ENCODE measurements at regions not wholly inside any gene's neighbourhood (a gene's known extent, or its start where the extent isn't known, plus 50 kb on each side); places are given as distances from the start of the nearest gene placed in this dataset.

DNA sequence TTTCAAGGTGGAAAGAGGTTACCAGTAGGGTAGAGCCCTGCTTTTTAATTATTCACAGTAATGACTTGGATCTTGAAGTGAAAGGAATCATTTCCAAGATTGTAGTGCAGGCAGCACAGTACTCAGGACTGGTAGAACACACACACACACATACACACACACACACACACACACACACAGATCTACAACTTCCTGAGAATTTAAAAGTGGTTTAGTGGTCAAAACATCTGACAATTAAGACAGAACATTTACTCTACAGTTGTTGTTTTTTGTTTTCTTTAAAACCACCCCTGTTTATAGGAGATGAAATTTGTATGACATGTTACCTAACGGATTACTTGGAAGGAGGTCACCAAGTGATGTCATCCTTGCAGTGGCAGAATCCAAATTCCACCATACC, 146.7 kb upstream of the VRK2 start (continued):
- TF ChIP-seq, protein P1, sequence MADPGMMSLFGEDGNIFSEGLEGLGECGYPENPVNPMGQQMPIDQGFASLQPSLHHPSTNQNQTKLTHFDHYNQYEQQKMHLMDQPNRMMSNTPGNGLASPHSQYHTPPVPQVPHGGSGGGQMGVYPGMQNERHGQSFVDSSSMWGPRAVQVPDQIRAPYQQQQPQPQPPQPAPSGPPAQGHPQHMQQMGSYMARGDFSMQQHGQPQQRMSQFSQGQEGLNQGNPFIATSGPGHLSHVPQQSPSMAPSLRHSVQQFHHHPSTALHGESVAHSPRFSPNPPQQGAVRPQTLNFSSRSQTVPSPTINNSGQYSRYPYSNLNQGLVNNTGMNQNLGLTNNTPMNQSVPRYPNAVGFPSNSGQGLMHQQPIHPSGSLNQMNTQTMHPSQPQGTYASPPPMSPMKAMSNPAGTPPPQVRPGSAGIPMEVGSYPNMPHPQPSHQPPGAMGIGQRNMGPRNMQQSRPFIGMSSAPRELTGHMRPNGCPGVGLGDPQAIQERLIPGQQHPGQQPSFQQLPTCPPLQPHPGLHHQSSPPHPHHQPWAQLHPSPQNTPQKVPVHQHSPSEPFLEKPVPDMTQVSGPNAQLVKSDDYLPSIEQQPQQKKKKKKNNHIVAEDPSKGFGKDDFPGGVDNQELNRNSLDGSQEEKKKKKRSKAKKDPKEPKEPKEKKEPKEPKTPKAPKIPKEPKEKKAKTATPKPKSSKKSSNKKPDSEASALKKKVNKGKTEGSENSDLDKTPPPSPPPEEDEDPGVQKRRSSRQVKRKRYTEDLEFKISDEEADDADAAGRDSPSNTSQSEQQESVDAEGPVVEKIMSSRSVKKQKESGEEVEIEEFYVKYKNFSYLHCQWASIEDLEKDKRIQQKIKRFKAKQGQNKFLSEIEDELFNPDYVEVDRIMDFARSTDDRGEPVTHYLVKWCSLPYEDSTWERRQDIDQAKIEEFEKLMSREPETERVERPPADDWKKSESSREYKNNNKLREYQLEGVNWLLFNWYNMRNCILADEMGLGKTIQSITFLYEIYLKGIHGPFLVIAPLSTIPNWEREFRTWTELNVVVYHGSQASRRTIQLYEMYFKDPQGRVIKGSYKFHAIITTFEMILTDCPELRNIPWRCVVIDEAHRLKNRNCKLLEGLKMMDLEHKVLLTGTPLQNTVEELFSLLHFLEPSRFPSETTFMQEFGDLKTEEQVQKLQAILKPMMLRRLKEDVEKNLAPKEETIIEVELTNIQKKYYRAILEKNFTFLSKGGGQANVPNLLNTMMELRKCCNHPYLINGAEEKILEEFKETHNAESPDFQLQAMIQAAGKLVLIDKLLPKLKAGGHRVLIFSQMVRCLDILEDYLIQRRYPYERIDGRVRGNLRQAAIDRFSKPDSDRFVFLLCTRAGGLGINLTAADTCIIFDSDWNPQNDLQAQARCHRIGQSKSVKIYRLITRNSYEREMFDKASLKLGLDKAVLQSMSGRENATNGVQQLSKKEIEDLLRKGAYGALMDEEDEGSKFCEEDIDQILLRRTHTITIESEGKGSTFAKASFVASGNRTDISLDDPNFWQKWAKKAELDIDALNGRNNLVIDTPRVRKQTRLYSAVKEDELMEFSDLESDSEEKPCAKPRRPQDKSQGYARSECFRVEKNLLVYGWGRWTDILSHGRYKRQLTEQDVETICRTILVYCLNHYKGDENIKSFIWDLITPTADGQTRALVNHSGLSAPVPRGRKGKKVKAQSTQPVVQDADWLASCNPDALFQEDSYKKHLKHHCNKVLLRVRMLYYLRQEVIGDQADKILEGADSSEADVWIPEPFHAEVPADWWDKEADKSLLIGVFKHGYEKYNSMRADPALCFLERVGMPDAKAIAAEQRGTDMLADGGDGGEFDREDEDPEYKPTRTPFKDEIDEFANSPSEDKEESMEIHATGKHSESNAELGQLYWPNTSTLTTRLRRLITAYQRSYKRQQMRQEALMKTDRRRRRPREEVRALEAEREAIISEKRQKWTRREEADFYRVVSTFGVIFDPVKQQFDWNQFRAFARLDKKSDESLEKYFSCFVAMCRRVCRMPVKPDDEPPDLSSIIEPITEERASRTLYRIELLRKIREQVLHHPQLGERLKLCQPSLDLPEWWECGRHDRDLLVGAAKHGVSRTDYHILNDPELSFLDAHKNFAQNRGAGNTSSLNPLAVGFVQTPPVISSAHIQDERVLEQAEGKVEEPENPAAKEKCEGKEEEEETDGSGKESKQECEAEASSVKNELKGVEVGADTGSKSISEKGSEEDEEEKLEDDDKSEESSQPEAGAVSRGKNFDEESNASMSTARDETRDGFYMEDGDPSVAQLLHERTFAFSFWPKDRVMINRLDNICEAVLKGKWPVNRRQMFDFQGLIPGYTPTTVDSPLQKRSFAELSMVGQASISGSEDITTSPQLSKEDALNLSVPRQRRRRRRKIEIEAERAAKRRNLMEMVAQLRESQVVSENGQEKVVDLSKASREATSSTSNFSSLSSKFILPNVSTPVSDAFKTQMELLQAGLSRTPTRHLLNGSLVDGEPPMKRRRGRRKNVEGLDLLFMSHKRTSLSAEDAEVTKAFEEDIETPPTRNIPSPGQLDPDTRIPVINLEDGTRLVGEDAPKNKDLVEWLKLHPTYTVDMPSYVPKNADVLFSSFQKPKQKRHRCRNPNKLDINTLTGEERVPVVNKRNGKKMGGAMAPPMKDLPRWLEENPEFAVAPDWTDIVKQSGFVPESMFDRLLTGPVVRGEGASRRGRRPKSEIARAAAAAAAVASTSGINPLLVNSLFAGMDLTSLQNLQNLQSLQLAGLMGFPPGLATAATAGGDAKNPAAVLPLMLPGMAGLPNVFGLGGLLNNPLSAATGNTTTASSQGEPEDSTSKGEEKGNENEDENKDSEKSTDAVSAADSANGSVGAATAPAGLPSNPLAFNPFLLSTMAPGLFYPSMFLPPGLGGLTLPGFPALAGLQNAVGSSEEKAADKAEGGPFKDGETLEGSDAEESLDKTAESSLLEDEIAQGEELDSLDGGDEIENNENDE (IDR thresholded peaks at IDR 0.05; ENCODE audit: insufficient replicate concordance, low read length) = no peak
- no peak for TF ChIP-seq RFX5 (IDR thresholded peaks at IDR 0.05; ENCODE audit: borderline replicate concordance, low read depth, low read length)
- TF ChIP-seq SIX5 (IDR thresholded peaks at IDR 0.05; ENCODE audit: low read depth, low read length) = no peak
- TF ChIP-seq, protein P2, sequence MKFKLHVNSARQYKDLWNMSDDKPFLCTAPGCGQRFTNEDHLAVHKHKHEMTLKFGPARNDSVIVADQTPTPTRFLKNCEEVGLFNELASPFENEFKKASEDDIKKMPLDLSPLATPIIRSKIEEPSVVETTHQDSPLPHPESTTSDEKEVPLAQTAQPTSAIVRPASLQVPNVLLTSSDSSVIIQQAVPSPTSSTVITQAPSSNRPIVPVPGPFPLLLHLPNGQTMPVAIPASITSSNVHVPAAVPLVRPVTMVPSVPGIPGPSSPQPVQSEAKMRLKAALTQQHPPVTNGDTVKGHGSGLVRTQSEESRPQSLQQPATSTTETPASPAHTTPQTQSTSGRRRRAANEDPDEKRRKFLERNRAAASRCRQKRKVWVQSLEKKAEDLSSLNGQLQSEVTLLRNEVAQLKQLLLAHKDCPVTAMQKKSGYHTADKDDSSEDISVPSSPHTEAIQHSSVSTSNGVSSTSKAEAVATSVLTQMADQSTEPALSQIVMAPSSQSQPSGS (IDR thresholded peaks at IDR 0.05; ENCODE audit: low read length) = no peak
- TF ChIP-seq TAF7 (optimal IDR thresholded peaks at IDR 0.05; ENCODE audit: borderline replicate concordance, low read depth, low read length) = no peak
- TF ChIP-seq HDAC6 (IDR thresholded peaks at IDR 0.05; ENCODE audit: low read depth, low read length) = no peak
- TF ChIP-seq SP2 (IDR thresholded peaks at IDR 0.05; ENCODE audit: low read length) = no peak
- TF ChIP-seq, protein P3, sequence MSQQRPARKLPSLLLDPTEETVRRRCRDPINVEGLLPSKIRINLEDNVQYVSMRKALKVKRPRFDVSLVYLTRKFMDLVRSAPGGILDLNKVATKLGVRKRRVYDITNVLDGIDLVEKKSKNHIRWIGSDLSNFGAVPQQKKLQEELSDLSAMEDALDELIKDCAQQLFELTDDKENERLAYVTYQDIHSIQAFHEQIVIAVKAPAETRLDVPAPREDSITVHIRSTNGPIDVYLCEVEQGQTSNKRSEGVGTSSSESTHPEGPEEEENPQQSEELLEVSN (IDR thresholded peaks at IDR 0.05) = no peak
- no peak for TF ChIP-seq YY1 (IDR thresholded peaks at IDR 0.05; ENCODE audit: low read depth, low read length)
- TF ChIP-seq GTF2F1 (IDR thresholded peaks at IDR 0.05; ENCODE audit: borderline replicate concordance, low read depth, low read length) = no peak

All from H1 (cell line).